ENCODE measurements at regions not wholly inside any gene's neighbourhood (a gene's known extent, or its start where the extent isn't known, plus 50 kb on each side); places are given as distances from the start of the nearest gene placed in this dataset.

- TF ChIP-seq CTCF (IDR thresholded peaks at IDR 0.05) = no peak
- WGBS (ENCODE audit: insufficient coverage) = 79% methylated on average over 2 of the region's 2 CpGs
- Histone ChIP-seq H3K36me3 (ENCODE audit: control insufficient read depth, insufficient read depth, low read length) (no peaks in the 10 kb centered on the region), H3K9me3 (ENCODE audit: control insufficient read depth, insufficient read depth, low read length) (no peaks in the 10 kb centered on the region), H3K4me3 (ENCODE audit: low read length) (no peak overlapping the region), H3K27me3 (ENCODE audit: control insufficient read depth, insufficient read depth, low read length) (no peaks in the 10 kb centered on the region), H3K27ac (ENCODE audit: low read length) (no peak overlapping the region), H3K4me1 (ENCODE audit: control insufficient read depth, insufficient read depth, low read length) (no peaks in the 10 kb centered on the region)
- no peak for DNase-seq
- H3K36me3 Mint-ChIP-seq = no peaks in the 10 kb centered on the region
- H3K4me1 Mint-ChIP-seq = no peaks in the 10 kb centered on the region
- H3K27me3 Mint-ChIP-seq (ENCODE audit: low read depth in 2 of 2) = no peaks in the 10 kb centered on the region
- H3K27ac Mint-ChIP-seq = no peak overlapping the region
- ATAC-seq = no peak
- no peak overlapping the region for H3K4me3 Mint-ChIP-seq
- intact Hi-C loops (cut with micrococcal nuclease) = no loop called here
- H3K9me3 Mint-ChIP-seq = peaks cover 14% of the 10 kb centered on the region in 2 donors
Observed at GRCh38 chr2:22215517-22215916, 1091.7 kb downstream of the TDRD15 start.

GRCh38 chr2:22217881-22218280 is 1094.1 kb downstream of the TDRD15 start:
- no peak for DNase-seq

GRCh38 chr2:22221006-22221405 is 1097.2 kb downstream of the TDRD15 start:
- H3K27me3 ChIP-seq (ENCODE audit: control insufficient read depth, insufficient read depth, low read length) = no peaks in the 10 kb centered on the region
- ATAC-seq (no peak), DNase-seq (no peak)
- H3K4me3 ChIP-seq (ENCODE audit: low read length) = no peak overlapping the region
- no peaks in the 10 kb centered on the region for H3K9me3 ChIP-seq (ENCODE audit: control insufficient read depth, insufficient read depth, low read length)
- Mint-ChIP-seq H3K4me3 (no peak overlapping the region), H3K4me1 (no peaks in the 10 kb centered on the region), H3K36me3 (peaks cover 4% of the 10 kb centered on the region), H3K9me3 (peaks cover 15 to 25% of the 10 kb centered on the region in 2 donors), H3K27ac (no peak overlapping the region), H3K27me3 (ENCODE audit: low read depth in 2 of 2) (no peaks in the 10 kb centered on the region)
- H3K27ac ChIP-seq (ENCODE audit: low read length) = no peak overlapping the region
- 33% methylated on average over 1 of the region's 1 CpG for WGBS (ENCODE audit: insufficient coverage)
- no peaks in the 10 kb centered on the region for H3K36me3 ChIP-seq (ENCODE audit: control insufficient read depth, insufficient read depth, low read length)
- H3K4me1 ChIP-seq (ENCODE audit: control insufficient read depth, insufficient read depth, low read length) = no peaks in the 10 kb centered on the region
- intact Hi-C loops (cut with micrococcal nuclease) = no loop called here
- TF ChIP-seq CTCF (IDR thresholded peaks at IDR 0.05) = no peak

More at GRCh38 chr2:22217881-22218280, 1094.1 kb downstream of the TDRD15 start:
- H3K4me1 ChIP-seq (ENCODE audit: control insufficient read depth, insufficient read depth, low read length) = no peaks in the 10 kb centered on the region
- no peaks in the 10 kb centered on the region for H3K27me3 Mint-ChIP-seq (ENCODE audit: low read depth in 2 of 2)
- no peak overlapping the region for H3K27ac ChIP-seq (ENCODE audit: low read length)
- no peak overlapping the region for H3K4me3 Mint-ChIP-seq
- WGBS (ENCODE audit: insufficient coverage) = 94% methylated on average over 1 of the region's 1 CpG
- no peak for TF ChIP-seq CTCF (IDR thresholded peaks at IDR 0.05)
- intact Hi-C loops (cut with micrococcal nuclease) = no loop called here
- no peak overlapping the region for H3K4me3 ChIP-seq (ENCODE audit: low read length)
- H3K9me3 Mint-ChIP-seq = peaks cover 15 to 26% of the 10 kb centered on the region in 2 donors
- H3K4me1 Mint-ChIP-seq = no peaks in the 10 kb centered on the region
- peaks cover 1% of the 10 kb centered on the region for H3K36me3 Mint-ChIP-seq
- H3K9me3 ChIP-seq (ENCODE audit: control insufficient read depth, insufficient read depth, low read length) = no peaks in the 10 kb centered on the region
- H3K27me3 ChIP-seq (ENCODE audit: control insufficient read depth, insufficient read depth, low read length) = no peaks in the 10 kb centered on the region
- H3K27ac Mint-ChIP-seq = no peak overlapping the region
- H3K36me3 ChIP-seq (ENCODE audit: control insufficient read depth, insufficient read depth, low read length) = no peaks in the 10 kb centered on the region
- ATAC-seq = no peak

- intact Hi-C loops (cut with micrococcal nuclease) = no loop called here
- Histone ChIP-seq H3K9me3 (ENCODE audit: control insufficient read depth, insufficient read depth, low read length) (no peaks in the 10 kb centered on the region), H3K4me1 (ENCODE audit: control insufficient read depth, insufficient read depth, low read length) (no peaks in the 10 kb centered on the region), H3K36me3 (ENCODE audit: control insufficient read depth, insufficient read depth, low read length) (no peaks in the 10 kb centered on the region), H3K27ac (ENCODE audit: low read length) (no peak overlapping the region), H3K4me3 (ENCODE audit: low read length) (no peak overlapping the region), H3K27me3 (ENCODE audit: control insufficient read depth, insufficient read depth, low read length) (no peaks in the 10 kb centered on the region)
- Mint-ChIP-seq H3K4me3 (no peak overlapping the region), H3K36me3 (no peaks in the 10 kb centered on the region), H3K9me3 (peaks cover 11 to 13% of the 10 kb centered on the region in 2 donors), H3K4me1 (no peaks in the 10 kb centered on the region), H3K27ac (no peak overlapping the region), H3K27me3 (ENCODE audit: low read depth in 2 of 2) (no peaks in the 10 kb centered on the region)
- ATAC-seq = no peak
- no peak for DNase-seq
- TF ChIP-seq CTCF (IDR thresholded peaks at IDR 0.05) = no peak
- 93% methylated on average over 2 of the region's 3 CpGs for WGBS (ENCODE audit: insufficient coverage)
Observed at GRCh38 chr2:22238967-22239366, 1115.2 kb downstream of the TDRD15 start.
